SK-N-SH (cell line): ENCODE measurements at regions not wholly inside any gene's neighbourhood (a gene's known extent, or its start where the extent isn't known, plus 50 kb on each side); places are given as distances from the start of the nearest gene placed in this dataset.
"Not testable (repeated sequence)": the region's sequence is repeated elsewhere in the genome, so short reads cannot be mapped to it uniquely, and the experiment has no call there.

Experiments
- CTCF ChIA-PET: fragments of 300-600, 350-600 bp; formaldehyde crosslinking; extraction: SDS; loops from one replicate; lab custom pipeline; 2021; lab: Yijun Ruan, JAX
- POLR2A ChIA-PET: fragments of 350-600 bp; sonication (Branson Sonifier 250); formaldehyde crosslinking; extraction: SDS; loops from one replicate; lab custom pipeline; 2020; ENCODE audit warnings: antibody characterized with exemption, inconsistent platforms; lab: Yijun Ruan, JAX
- DNase-seq: peaks from one replicate; pipeline ENCODE4 v3.0.0; 2012
- H2AFZ ChIP-seq: fragments of 200-600 bp; sonication (generic); 2 replicates; pipeline ENCODE4 v1.8.1; 2016; ENCODE audit warnings: antibody characterized with exemption, mild to moderate bottlenecking, low read depth
- H3F3A ChIP-seq: fragments of 200-600 bp; sonication (generic); replicated peaks from 2 replicates; pipeline ENCODE3; 2016; ENCODE audit warnings: antibody characterized with exemption, mild to moderate bottlenecking; ENCODE audit not compliant: insufficient read depth
- H3K27ac ChIP-seq, 2 experiments: fragments of 200-500 bp in 1 of 2; fragments of 200-600 bp in 1 of 2; sonication (Bioruptor generic) in 1 of 2; sonication (generic), shearing (Covaris generic) in 1 of 2; 2 replicates each; pipeline versions ENCODE4 v1.5.1 to v1.6.1; 2014 to 2016; ENCODE audit warnings: low read depth in 2 of 2, inconsistent platforms in 1 of 2, low read length in 1 of 2, mild to moderate bottlenecking in 1 of 2, mixed read lengths in 1 of 2
- H3K27me3 ChIP-seq: fragments of 200-600 bp; sonication (generic), shearing (Covaris generic); 2 replicates; pipeline ENCODE4 v1.6.1; 2016; ENCODE audit warnings: mixed run types; ENCODE audit not compliant: insufficient read depth
- H3K36me3 ChIP-seq, 2 experiments: fragments of 200-500 bp in 1 of 2; fragments of 200-600 bp in 1 of 2; sonication (Bioruptor generic) in 1 of 2; sonication (generic) in 1 of 2; replicated peaks in 1 of 2; 2 replicates each; pipeline versions ENCODE3 to v1.5.1; 2014 to 2016; ENCODE audit warnings: low read length in 1 of 2, mild to moderate bottlenecking in 1 of 2; ENCODE audit not compliant: insufficient read depth in 2 of 2, control insufficient read depth in 1 of 2
- H3K4me1 ChIP-seq, 2 experiments: fragments of 200-500 bp in 1 of 2; fragments of 200-600 bp in 1 of 2; sonication (Bioruptor generic) in 1 of 2; sonication (generic), shearing (Covaris generic) in 1 of 2; 2 replicates each; pipeline versions ENCODE4 v1.5.1 to v1.6.1; 2014 to 2016; ENCODE audit warnings: low read depth in 1 of 2, low read length in 1 of 2, mixed run types in 1 of 2; ENCODE audit not compliant: insufficient read depth in 2 of 2, control insufficient read depth in 1 of 2
- H3K4me2 ChIP-seq: fragments of 200-600 bp; sonication (generic), shearing (Covaris generic); 2 replicates; pipeline ENCODE4 v1.6.1; 2017; ENCODE audit warnings: mixed run types
- H3K4me3 ChIP-seq, 2 experiments: fragments of 200-500 bp in 1 of 2; fragments of 200-600 bp in 1 of 2; sonication (Bioruptor generic) in 1 of 2; sonication (generic), shearing (Covaris generic) in 1 of 2; 2 replicates each; pipeline versions ENCODE4 v1.5.1 to v1.8.1; 2014 to 2016; ENCODE audit warnings: low read depth in 2 of 2, inconsistent platforms in 1 of 2, low read length in 1 of 2, mild to moderate bottlenecking in 1 of 2, mixed read lengths in 1 of 2, moderate library complexity in 1 of 2
- H3K79me2 ChIP-seq: fragments of 200-600 bp; sonication (generic); 2 replicates; pipeline ENCODE4 v1.8.1; 2017; ENCODE audit warnings: mild to moderate bottlenecking; ENCODE audit not compliant: insufficient read depth
- H3K9ac ChIP-seq: fragments of 200-600 bp; sonication (generic); 2 replicates; pipeline ENCODE4 v1.6.1; 2017; ENCODE audit warnings: mixed run types
- H3K9me2 ChIP-seq: fragments of 200-600 bp; sonication (generic); 2 replicates; pipeline ENCODE4 v1.6.1; 2017; ENCODE audit warnings: mixed run types
- H3K9me3 ChIP-seq: fragments of 200-600 bp; sonication (generic); 2 replicates; pipeline ENCODE4 v1.6.1; 2017; ENCODE audit warnings: mixed run types, mild to moderate bottlenecking, moderate library complexity
- H4K20me1 ChIP-seq: fragments of 200-600 bp; sonication (generic); 2 replicates; pipeline ENCODE4 v1.6.1; 2017; ENCODE audit warnings: mild to moderate bottlenecking, mixed run types; ENCODE audit not compliant: insufficient read depth
- CHD2 ChIP-seq: fragments of 150-350 bp; IDR thresholded peaks from 2 replicates; pipeline ENCODE4 v1.6.1; 2018; ENCODE audit warnings: low read length; ENCODE audit not compliant: partially characterized antibody
- ELF1 ChIP-seq: IDR thresholded peaks from 2 replicates; pipeline ENCODE4 v1.4.0; 2012
- FOXJ3 ChIP-seq: sonication (generic); formaldehyde crosslinking; IDR thresholded peaks from 2 replicates; pipeline ENCODE4 v1.5.1; 2020; ENCODE audit warnings: mild to moderate bottlenecking, missing genetic modification reagents
- NRF1 ChIP-seq: IDR thresholded peaks from 2 replicates; pipeline ENCODE4 v1.6.1; 2012; ENCODE audit warnings: low read depth, mild to moderate bottlenecking, low read length
- RCOR1 ChIP-seq: fragments of 150-350 bp; IDR thresholded peaks from 2 replicates; pipeline ENCODE4 v1.6.1; 2017; ENCODE audit warnings: antibody characterized with exemption, low read length
- RFX5 ChIP-seq: IDR thresholded peaks from 2 replicates; pipeline ENCODE4 v1.6.1; 2012; ENCODE audit warnings: mild to moderate bottlenecking, improper control_type of control experiment, low read length
- SIN3A ChIP-seq: IDR thresholded peaks from 2 replicates; pipeline ENCODE4 v1.6.1; 2012; ENCODE audit warnings: low read depth, mild to moderate bottlenecking, low read length, moderate library complexity, borderline replicate concordance
- SMC3 ChIP-seq: IDR thresholded peaks from 2 replicates; pipeline ENCODE4 v1.6.1; 2012; ENCODE audit warnings: low read depth, low read length, improper control_type of control experiment
- TCF12 ChIP-seq: IDR thresholded peaks from 2 replicates; pipeline ENCODE4 v1.4.0; 2012
- TEAD4 ChIP-seq: IDR thresholded peaks from 2 replicates; pipeline ENCODE4 v1.4.0; 2012; ENCODE audit warnings: mild to moderate bottlenecking, borderline replicate concordance; ENCODE audit not compliant: insufficient read depth
- USF2 ChIP-seq: fragments of 150-350 bp; IDR thresholded peaks from 2 replicates; pipeline ENCODE4 v1.6.1; 2017; ENCODE audit warnings: antibody characterized with exemption, low read length, low read depth, borderline replicate concordance
- WGBS: methylation state at CpG from one replicate; pipeline ENCODE4 v1.1.6; 2017; ENCODE audit warnings: low lambda C conversion rate; 5-methylcytosine and 5-hydroxymethylcytosine counted together
- TF ChIP-seq, protein P1 (sequence below): IDR thresholded peaks from 2 replicates; pipeline ENCODE4 v1.4.0; 2012; ENCODE audit warnings: low read depth, borderline replicate concordance
- TF ChIP-seq, protein P2 (sequence below): IDR thresholded peaks from 2 replicates; pipeline ENCODE4; 2012

DNA sequence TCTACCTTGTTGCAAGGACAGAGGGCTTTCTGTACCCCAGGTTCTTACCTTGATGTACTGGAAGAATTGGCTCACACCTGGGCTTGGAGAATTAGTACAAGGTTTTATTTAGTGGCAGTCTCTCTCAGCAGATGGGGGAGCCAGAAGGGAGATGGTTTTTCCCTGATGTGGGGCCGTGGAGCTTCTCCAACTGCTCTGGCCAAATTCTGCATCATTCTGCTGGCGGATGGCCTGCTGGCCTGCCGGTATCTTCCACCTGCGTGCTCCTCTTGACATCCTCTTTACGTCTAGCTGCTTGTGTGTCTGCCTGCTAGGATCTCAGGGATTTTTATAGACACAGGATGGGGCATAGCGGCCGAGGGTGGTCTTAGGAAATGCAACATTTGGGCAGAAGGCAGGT is 426.7 kb downstream of the KCNJ18 start:
- POLR2A ChIA-PET, H4K20me1 ChIP-seq, DNase-seq, H3K4me3 ChIP-seq, H3K4me2 ChIP-seq, H3K27me3 ChIP-seq, H3K36me3 ChIP-seq, H3F3A ChIP-seq, H3K27ac ChIP-seq, H3K9me2 ChIP-seq, H3K9me3 ChIP-seq, H2AFZ ChIP-seq, H3K9ac ChIP-seq, H3K4me1 ChIP-seq, CTCF ChIA-PET, H3K79me2 ChIP-seq: not testable (repeated sequence)
- 0% methylated on average over 7 of the region's 7 CpGs for WGBS

DNA sequence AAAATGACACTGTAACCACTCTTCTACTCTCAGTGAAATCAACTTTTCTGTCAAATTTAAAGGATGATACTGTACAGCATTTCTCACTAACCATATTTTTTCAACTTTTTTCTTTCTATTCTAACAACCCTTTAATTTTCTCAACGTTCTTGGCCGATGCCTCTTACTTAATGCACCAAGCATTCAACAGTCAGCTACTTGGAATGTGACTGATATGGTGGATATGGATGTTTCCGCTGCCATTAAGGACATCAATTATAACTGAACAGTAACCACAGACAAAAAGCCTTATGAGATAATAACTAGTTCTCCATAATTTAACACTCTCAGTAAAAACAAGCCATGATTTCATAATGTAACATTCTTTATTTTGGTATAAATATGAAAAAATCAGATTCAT is 427.4 kb downstream of the KCNJ18 start:
- H3K27ac ChIP-seq, H3K79me2 ChIP-seq, H4K20me1 ChIP-seq, H3K9ac ChIP-seq, H3K9me2 ChIP-seq, DNase-seq, H3K4me3 ChIP-seq, CTCF ChIA-PET, H3K36me3 ChIP-seq, H3K27me3 ChIP-seq, H3K4me2 ChIP-seq, H3K4me1 ChIP-seq, H3K9me3 ChIP-seq, H2AFZ ChIP-seq, H3F3A ChIP-seq, POLR2A ChIA-PET: not testable (repeated sequence)
- WGBS = 1% methylated on average over 3 of the region's 3 CpGs

- no peak for TF ChIP-seq SMC3
- TF ChIP-seq USF2 = no peak
- TF ChIP-seq ELF1 = no peak
- TF ChIP-seq TCF12 = no peak
- TF ChIP-seq, protein P1, sequence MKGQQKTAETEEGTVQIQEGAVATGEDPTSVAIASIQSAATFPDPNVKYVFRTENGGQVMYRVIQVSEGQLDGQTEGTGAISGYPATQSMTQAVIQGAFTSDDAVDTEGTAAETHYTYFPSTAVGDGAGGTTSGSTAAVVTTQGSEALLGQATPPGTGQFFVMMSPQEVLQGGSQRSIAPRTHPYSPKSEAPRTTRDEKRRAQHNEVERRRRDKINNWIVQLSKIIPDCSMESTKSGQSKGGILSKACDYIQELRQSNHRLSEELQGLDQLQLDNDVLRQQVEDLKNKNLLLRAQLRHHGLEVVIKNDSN = no peak
- TF ChIP-seq SIN3A = no peak
- no peak for TF ChIP-seq TEAD4
- no peak for TF ChIP-seq RCOR1
- no peak for TF ChIP-seq CHD2
- no peak for TF ChIP-seq FOXJ3 (CRISPR knock-in tag)
- TF ChIP-seq, protein P2, sequence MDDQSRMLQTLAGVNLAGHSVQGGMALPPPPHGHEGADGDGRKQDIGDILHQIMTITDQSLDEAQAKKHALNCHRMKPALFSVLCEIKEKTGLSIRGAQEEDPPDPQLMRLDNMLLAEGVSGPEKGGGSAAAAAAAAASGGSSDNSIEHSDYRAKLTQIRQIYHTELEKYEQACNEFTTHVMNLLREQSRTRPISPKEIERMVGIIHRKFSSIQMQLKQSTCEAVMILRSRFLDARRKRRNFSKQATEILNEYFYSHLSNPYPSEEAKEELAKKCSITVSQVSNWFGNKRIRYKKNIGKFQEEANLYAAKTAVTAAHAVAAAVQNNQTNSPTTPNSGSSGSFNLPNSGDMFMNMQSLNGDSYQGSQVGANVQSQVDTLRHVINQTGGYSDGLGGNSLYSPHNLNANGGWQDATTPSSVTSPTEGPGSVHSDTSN = no peak
- TF ChIP-seq RFX5 = no peak
- no peak for TF ChIP-seq NRF1
- H3K36me3 ChIP-seq = no peaks in the 10 kb centered on the region
- no peak overlapping the region for H3K27ac ChIP-seq
- H3K4me1 ChIP-seq = no peaks in the 10 kb centered on the region; a peak in 1 of 4 replicates
- no peaks in the 10 kb centered on the region; the same call in 1 of the 2 replicates for H3K9me2 ChIP-seq
- no peak for DNase-seq
- POLR2A ChIA-PET = no interaction called here
- no peak overlapping the region for H2AFZ ChIP-seq
- H3K4me2 ChIP-seq = no peak overlapping the region
- WGBS = 1% methylated on average over 8 of the region's 8 CpGs
- H3F3A ChIP-seq = no peaks in the 10 kb centered on the region
- no peaks in the 10 kb centered on the region for H4K20me1 ChIP-seq
- CTCF ChIA-PET = no interaction called here
- no peak overlapping the region for H3K4me3 ChIP-seq
- no peaks in the 10 kb centered on the region for H3K9me3 ChIP-seq
- no peaks in the 10 kb centered on the region for H3K79me2 ChIP-seq
- H3K9ac ChIP-seq = no peak overlapping the region
- H3K27me3 ChIP-seq = no peaks in the 10 kb centered on the region; the same call in 1 of the 2 replicates
These were observed 431.4 kb downstream of the KCNJ18 start for GRCh38 chr17:22123536-22124281.
